ENCODE measurements at regions not wholly inside any gene's neighbourhood (a gene's known extent, or its start where the extent isn't known, plus 50 kb on each side); places are given as distances from the start of the nearest gene placed in this dataset.

DNA sequence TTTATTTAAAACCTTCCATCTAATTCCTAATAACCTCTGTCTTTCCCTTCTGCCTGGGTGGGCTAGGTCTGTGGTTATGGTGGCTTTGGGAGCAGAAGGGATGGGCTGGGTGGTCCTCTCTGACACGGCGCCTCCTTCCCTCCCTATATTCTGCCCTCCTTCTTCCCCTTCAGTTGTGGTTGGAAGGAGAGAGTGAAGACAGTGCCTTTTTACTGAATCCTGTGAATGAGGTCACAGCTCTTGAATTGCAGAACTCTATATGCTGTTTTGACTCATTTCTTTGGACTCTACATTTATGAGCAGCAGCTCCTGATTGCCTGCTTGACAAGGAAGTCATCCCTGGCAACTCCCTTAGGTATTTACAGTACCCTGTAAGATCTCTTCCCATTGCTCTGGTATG is 256.0 kb upstream of the ELAC2 start (continued):
- TF ChIP-seq, protein P1, sequence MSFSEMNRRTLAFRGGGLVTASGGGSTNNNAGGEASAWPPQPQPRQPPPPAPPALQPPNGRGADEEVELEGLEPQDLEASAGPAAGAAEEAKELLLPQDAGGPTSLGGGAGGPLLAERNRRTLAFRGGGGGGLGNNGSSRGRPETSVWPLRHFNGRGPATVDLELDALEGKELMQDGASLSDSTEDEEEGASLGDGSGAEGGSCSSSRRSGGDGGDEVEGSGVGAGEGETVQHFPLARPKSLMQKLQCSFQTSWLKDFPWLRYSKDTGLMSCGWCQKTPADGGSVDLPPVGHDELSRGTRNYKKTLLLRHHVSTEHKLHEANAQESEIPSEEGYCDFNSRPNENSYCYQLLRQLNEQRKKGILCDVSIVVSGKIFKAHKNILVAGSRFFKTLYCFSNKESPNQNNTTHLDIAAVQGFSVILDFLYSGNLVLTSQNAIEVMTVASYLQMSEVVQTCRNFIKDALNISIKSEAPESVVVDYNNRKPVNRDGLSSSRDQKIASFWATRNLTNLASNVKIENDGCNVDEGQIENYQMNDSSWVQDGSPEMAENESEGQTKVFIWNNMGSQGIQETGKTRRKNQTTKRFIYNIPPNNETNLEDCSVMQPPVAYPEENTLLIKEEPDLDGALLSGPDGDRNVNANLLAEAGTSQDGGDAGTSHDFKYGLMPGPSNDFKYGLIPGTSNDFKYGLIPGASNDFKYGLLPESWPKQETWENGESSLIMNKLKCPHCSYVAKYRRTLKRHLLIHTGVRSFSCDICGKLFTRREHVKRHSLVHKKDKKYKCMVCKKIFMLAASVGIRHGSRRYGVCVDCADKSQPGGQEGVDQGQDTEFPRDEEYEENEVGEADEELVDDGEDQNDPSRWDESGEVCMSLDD (tag by site-specific recombination; IDR thresholded peaks at IDR 0.05) = no peak
- TF ChIP-seq SETDB1 (IDR thresholded peaks at IDR 0.05; ENCODE audit: insufficient read length, low read length) (no peak), ZNF76 (tag by site-specific recombination; IDR thresholded peaks at IDR 0.05; ENCODE audit: borderline replicate concordance, low read depth) (no peak), ZNF140 (tag by site-specific recombination; IDR thresholded peaks at IDR 0.05) (no peak), ZBTB48 (tag by site-specific recombination; IDR thresholded peaks at IDR 0.05) (no peak), ZNF335 (tag by site-specific recombination; conservative IDR thresholded peaks at IDR 0.05) (no peak), ZNF292 (tag by site-specific recombination; IDR thresholded peaks at IDR 0.05; ENCODE audit: borderline replicate concordance, low read depth) (no peak), ZNF184 (tag by site-specific recombination; IDR thresholded peaks at IDR 0.05) (no peak), ZNF112 (tag by site-specific recombination; IDR thresholded peaks at IDR 0.05) (no peak)

DNA sequence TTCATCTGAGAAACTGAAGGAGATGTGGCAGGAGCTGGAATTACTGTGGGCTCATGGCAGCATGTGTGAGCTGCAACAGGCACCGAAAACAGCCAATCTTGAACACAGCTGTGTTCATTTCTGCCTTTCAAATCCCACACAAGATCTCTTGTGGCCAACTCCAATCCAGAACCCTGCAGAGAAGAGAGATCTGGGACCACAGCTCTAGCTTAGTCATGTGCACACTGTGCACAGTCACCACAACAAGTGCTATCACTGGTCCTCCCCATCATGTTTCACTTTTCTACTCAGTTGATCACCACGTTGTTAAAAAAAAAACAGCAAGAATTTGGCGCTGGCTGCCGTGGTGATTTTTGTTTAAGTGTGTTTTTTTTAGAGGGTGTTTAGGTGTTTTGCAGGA is 254.5 kb upstream of the ELAC2 start:
- TF ChIP-seq, protein P2, sequence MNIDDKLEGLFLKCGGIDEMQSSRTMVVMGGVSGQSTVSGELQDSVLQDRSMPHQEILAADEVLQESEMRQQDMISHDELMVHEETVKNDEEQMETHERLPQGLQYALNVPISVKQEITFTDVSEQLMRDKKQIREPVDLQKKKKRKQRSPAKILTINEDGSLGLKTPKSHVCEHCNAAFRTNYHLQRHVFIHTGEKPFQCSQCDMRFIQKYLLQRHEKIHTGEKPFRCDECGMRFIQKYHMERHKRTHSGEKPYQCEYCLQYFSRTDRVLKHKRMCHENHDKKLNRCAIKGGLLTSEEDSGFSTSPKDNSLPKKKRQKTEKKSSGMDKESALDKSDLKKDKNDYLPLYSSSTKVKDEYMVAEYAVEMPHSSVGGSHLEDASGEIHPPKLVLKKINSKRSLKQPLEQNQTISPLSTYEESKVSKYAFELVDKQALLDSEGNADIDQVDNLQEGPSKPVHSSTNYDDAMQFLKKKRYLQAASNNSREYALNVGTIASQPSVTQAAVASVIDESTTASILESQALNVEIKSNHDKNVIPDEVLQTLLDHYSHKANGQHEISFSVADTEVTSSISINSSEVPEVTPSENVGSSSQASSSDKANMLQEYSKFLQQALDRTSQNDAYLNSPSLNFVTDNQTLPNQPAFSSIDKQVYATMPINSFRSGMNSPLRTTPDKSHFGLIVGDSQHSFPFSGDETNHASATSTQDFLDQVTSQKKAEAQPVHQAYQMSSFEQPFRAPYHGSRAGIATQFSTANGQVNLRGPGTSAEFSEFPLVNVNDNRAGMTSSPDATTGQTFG (tag by site-specific recombination; IDR thresholded peaks at IDR 0.05; ENCODE audit: borderline replicate concordance) = no peak
- TF ChIP-seq ZBTB7A (tag by site-specific recombination; IDR thresholded peaks at IDR 0.05; ENCODE audit: low read depth) = no peak
- no peak for TF ChIP-seq ZNF558 (tag by site-specific recombination; IDR thresholded peaks at IDR 0.05)
- no peak overlapping the region for H3K27ac ChIP-seq (ENCODE audit: extremely low read depth, low read depth, low read length)
- no peaks in the 10 kb centered on the region for H3K9me3 ChIP-seq (ENCODE audit: control insufficient read depth, insufficient read depth, low read depth, low read length)
- H3K4me3 ChIP-seq (ENCODE audit: low read depth, low read length) = no peak overlapping the region
- ChIA-PET POLR2A (no interaction called here), CTCF (interaction anchor here (0.6 kb wide), 1 partner anchor 323 kb away, joined by 3 read pairs; no protein-coding TSS in a partner anchor)
- no peaks in the 10 kb centered on the region for H3K36me3 ChIP-seq (ENCODE audit: control insufficient read depth in 2 of 2, insufficient read depth in 1 of 2, low read length in 2 of 2)
- H3K4me1 ChIP-seq (ENCODE audit: control insufficient read depth, insufficient read depth, low read length) = no peaks in the 10 kb centered on the region

DNA sequence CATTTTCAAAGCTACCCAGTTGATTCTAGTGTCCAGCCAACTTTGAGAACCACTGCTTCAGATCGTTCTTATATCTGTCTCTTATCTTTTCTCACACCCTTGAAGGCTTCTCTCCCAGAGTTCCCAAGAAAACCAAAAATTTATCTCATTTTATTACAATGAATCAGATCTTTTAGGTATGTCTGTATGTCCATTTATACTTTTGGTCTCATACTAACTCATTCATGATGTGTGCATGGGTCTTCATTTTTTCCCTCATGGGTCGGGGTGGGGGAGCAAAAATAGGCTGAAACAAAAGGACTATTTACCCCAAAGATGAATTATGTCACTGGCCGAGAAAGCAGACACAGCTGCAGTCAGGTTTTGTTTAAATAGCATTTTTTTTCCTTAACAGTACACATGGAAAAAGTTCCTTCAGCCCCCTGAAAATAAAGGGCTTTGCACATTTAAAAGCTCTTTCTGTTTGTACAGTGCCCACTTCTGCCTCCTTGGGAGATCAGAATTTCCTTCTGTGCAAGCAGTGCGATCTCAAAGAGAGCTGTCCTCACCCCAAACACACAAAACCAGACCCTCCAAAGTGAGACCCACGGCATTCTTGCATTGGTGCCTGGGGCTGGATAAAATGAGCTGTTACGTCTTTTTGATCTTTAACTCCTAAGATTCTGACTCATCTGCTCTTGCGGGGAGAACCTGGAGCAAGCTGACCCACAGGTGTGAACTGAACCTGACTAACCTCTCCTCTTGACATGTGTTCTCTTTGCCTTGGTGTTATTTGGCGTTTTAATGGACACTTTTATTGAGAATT is 251.2 kb upstream of the ELAC2 start:
- H3K36me3 ChIP-seq (ENCODE audit: control insufficient read depth in 2 of 2, insufficient read depth in 1 of 2, low read length in 2 of 2) = no peaks in the 10 kb centered on the region
- POLR2A ChIA-PET = no interaction called here
- H3K4me1 ChIP-seq (ENCODE audit: control insufficient read depth, insufficient read depth, low read length) = no peaks in the 10 kb centered on the region
- H3K9me3 ChIP-seq (ENCODE audit: control insufficient read depth, insufficient read depth, low read depth, low read length) = no peaks in the 10 kb centered on the region
- H3K4me3 ChIP-seq (ENCODE audit: low read depth, low read length) = no peak overlapping the region
- CTCF ChIA-PET = interaction anchor here (0.6 kb wide), 1 partner anchor 1870 kb away, joined by 8 read pairs; no protein-coding TSS in a partner anchor
- H3K27ac ChIP-seq (ENCODE audit: extremely low read depth, low read depth, low read length) = no peak overlapping the region
- TF ChIP-seq SETDB1 (IDR thresholded peaks at IDR 0.05; ENCODE audit: insufficient read length, low read length) (no peak), ZNF239 (tag by site-specific recombination; IDR thresholded peaks at IDR 0.05) (no peak), ZNF202 (tag by site-specific recombination; IDR thresholded peaks at IDR 0.05; ENCODE audit: borderline replicate concordance) (no peak), ZFP69B (tag by site-specific recombination; IDR thresholded peaks at IDR 0.05) (no peak), REPIN1 (tag by site-specific recombination; IDR thresholded peaks at IDR 0.05; ENCODE audit: low read depth) (no peak), KLF7 (tag by site-specific recombination; IDR thresholded peaks at IDR 0.05; ENCODE audit: borderline replicate concordance) (no peak), ZNF785 (tag by site-specific recombination; IDR thresholded peaks at IDR 0.05) (no peak), ZNF830 (tag by site-specific recombination; IDR thresholded peaks at IDR 0.05; ENCODE audit: low read depth) (no peak), ZSCAN5A (tag by site-specific recombination; IDR thresholded peaks at IDR 0.05) (no peak), ZNF302 (tag by site-specific recombination; IDR thresholded peaks at IDR 0.05; ENCODE audit: low read depth) (no peak), ZNF214 (tag by site-specific recombination; IDR thresholded peaks at IDR 0.05; ENCODE audit: borderline replicate concordance) (no peak), ZNF426 (tag by site-specific recombination; IDR thresholded peaks at IDR 0.05) (no peak)
- TF ChIP-seq, protein P3, sequence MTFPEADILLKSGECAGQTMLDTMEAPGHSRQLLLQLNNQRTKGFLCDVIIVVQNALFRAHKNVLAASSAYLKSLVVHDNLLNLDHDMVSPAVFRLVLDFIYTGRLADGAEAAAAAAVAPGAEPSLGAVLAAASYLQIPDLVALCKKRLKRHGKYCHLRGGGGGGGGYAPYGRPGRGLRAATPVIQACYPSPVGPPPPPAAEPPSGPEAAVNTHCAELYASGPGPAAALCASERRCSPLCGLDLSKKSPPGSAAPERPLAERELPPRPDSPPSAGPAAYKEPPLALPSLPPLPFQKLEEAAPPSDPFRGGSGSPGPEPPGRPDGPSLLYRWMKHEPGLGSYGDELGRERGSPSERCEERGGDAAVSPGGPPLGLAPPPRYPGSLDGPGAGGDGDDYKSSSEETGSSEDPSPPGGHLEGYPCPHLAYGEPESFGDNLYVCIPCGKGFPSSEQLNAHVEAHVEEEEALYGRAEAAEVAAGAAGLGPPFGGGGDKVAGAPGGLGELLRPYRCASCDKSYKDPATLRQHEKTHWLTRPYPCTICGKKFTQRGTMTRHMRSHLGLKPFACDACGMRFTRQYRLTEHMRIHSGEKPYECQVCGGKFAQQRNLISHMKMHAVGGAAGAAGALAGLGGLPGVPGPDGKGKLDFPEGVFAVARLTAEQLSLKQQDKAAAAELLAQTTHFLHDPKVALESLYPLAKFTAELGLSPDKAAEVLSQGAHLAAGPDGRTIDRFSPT (tag by site-specific recombination; IDR thresholded peaks at IDR 0.05) = no peak
